NCI-H524 (cell line): ENCODE measurements at regions not wholly inside any gene's neighbourhood (a gene's known extent, or its start where the extent isn't known, plus 50 kb on each side); places are given as distances from the start of the nearest gene placed in this dataset.
"Not testable (repeated sequence)": the region's sequence is repeated elsewhere in the genome, so short reads cannot be mapped to it uniquely, and the experiment has no call there.

ENCODE experiments used
- DNase-seq, 2 experiments: peaks; one replicate each; lab custom pipeline; 2025; lab: John Stamatoyannopoulos, UW

DNA sequence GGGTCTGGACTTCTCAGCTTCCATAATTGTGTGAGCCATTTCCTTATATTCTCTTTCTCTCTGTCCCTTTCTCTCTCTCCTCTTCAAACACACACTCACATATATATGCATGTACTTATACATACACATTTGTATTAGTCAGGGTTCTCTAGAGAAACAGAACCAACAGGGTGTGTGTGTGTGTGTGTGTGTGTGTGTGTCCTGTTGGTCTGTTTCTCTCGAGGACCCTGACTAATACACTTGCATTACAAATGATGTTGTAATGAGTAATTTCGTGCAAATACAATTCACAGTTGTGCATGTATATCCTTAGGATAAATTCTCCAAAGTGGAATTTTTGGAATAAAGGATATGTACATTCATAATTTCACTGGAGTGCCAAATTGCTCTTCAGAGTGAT, 115.3 kb downstream of the NPIPB5 start:
- no peak for DNase-seq

- DNase-seq = no peak
These were observed 116.4 kb downstream of the NPIPB5 start for GRCh38 chr16:22627043-22627442.

DNA sequence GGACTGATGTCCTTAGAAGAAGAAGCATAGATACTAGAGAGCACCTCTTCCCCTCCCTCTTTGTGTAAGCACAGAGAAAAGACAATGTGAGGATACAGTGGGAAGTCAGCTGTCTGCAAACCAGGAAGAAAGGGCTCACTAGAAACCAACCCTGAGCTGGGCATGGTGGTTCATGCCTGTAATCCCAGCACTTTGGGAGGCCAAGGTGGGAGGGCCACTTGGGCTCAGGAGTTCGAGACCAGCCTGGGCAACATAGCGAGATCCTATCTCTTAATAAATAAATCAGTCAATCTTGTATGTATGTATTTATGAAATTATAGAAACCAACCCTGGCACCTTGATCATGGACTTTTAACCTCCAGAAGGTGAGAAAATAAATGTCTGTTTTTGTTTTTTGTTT, 118.3 kb downstream of the NPIPB5 start:
- no peak for DNase-seq

- DNase-seq = no peak
These were observed 119.6 kb downstream of the NPIPB5 start for GRCh38 chr16:22630242-22630641.

- no peak for DNase-seq
These were observed 120.6 kb downstream of the NPIPB5 start for GRCh38 chr16:22631264-22631663.

DNA sequence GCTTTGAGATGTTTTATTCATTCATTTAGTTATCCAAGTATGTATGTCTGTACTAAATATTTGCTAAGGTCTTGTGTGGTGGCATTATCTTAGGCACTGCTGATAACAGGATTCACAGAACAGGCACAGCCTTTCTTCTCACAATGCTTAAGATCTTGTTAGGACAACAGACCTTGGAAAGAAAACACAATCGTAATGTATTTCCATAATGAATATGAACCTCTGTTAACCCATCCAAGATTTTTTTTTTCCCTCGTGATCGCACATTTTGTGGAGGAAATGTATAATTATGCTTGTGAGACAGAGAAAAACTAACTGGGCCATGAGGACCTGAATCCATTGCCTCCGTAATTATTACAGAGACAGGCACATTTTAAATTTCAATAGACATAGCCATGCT, 121.9 kb downstream of the NPIPB5 start:
- DNase-seq = no peak

DNA sequence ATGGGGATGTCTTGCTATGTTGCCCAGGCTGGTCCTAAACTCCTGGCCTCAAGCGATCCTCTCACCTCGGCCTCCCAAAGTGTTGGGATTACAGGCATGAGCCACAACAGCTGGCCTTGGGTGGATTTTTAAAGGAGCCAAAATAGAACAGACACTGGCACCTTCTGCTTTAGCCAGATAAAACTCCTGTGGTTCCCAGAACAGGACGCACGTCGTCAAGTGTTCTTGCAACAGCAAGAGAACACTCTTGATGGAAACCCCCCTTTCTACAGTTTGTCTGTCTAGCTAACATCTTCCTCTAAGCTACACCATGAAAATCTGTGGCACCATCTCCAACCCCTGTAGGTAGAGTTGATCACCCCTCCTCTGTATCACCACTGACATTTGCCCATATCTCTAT, 122.6 kb downstream of the NPIPB5 start:
- DNase-seq = no peak

DNA sequence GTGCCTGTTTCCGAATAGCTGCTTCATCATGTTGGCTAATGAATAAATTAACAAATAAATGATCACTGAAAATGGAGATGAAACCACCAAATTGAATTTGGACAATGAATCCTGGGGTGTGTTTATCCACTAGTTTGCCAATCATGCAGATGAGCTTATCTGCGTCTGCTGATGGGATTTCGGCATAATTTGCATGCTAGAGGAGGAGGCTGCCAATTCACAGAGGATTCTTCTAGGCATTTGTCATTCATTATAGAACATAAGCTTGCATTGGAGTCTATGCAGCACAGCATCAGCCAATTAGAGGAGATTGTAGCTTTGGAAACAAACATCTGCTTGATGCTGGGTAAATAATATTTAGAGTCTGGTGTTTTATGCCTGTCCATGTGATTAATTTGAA, 123.1 kb downstream of the NPIPB5 start:
- DNase-seq = no peak

- DNase-seq = no peak
These were observed 124.3 kb downstream of the NPIPB5 start for GRCh38 chr16:22634954-22635353.

GRCh38 chr16:22635357-22635761, 124.7 kb downstream of the NPIPB5 start:
- DNase-seq = no peak

DNA sequence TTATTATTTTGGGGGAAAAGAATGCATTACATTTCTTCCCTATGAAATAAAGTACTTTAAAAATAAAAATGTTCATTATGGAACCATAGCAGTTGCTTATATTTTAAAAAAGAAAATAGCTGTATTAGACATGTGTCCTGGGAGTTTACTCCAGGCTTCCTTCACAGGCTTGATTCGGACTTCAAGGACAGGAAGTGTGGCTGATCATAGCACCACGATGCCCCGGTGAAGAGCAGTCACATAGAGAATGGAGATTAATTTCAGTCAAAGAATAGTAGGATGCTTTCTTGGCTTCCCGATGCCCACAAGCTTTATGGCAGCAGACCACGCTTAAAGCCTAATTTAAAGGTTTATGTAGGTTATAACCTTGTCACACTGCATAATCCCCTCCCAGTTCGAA, 125.1 kb downstream of the NPIPB5 start:
- no peak for DNase-seq

GRCh38 chr16:22638393-22639206, 127.9 kb downstream of the NPIPB5 start:
- DNase-seq = no peak

GRCh38 chr16:22641131-22641628, 130.5 kb downstream of the NPIPB5 start:
- DNase-seq = no peak

DNA sequence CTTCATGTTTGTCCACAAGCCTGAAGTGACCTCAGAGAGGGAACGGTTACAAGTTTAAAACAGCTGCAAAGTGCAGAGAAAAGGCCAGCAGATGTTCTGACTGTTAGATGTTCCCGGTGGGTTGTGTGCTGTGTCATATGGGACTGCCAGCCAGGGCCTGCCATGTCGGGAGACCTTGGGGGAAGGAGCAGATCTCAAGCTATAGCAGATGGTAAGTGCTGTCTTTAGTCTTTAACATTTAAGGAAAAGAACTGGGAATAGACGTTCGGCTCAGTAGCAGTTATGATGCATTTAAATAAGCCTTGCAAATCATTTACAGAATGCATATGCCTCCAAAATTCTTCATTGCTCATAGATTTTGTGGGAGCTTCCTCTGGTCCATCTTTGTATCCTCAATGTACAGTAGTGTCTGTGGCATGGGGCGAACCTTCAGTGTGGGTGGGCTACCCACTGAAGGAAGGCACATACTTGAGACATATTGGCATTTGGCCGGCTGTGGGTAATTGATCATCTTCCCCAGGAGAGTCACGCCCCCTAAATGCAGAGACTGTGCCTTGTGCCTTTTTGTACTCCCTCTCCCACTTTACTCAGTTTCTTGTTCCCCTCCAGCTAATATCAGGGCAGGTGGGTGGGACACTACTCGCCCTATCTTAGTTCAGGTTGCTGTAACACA, 131.9 kb downstream of the NPIPB5 start:
- no peak for DNase-seq

DNA sequence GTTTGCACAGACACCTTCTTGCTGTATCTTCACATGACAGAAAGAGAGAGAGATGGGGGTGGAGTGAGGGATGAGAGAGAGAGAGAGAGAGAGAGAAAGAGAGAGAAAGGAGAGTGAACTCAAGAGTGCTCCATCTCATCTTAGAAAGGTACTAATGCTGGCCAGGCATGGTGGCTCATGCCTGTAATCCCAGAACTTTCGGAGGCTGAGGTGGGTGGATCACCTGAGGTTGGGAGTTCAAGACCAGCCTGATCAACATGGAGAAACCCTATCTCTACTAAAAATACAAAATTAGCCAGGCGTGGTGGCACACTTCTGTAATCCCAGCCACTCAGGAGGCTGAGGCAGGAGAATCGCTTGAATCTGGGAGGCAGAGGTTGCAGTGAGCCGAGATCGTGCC, 132.5 kb downstream of the NPIPB5 start:
- not testable (repeated sequence) for DNase-seq

DNA sequence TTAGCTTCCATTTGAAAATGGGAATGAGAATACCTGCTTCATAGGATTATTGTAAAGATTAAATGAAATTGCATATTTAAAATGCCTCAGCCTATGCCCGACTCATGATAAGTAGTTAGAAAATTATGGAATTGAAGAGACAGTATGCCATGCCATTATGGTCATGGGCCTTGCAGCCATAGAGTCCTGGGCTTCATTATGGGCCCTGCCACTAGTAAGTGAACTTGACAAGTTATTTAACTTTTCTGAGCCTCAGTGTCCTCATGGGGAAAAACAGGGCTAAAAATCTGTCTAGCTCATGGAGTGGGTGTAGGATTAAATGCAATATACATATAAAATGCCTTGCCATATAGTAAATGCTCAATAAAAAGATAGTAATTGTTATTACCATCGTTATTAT, 133.2 kb downstream of the NPIPB5 start:
- no peak for DNase-seq

GRCh38 chr16:22645868-22646267, 135.2 kb downstream of the NPIPB5 start:
- DNase-seq = no peak

GRCh38 chr16:22646948-22647556, 136.4 kb downstream of the NPIPB5 start:
- DNase-seq = no peak

DNA sequence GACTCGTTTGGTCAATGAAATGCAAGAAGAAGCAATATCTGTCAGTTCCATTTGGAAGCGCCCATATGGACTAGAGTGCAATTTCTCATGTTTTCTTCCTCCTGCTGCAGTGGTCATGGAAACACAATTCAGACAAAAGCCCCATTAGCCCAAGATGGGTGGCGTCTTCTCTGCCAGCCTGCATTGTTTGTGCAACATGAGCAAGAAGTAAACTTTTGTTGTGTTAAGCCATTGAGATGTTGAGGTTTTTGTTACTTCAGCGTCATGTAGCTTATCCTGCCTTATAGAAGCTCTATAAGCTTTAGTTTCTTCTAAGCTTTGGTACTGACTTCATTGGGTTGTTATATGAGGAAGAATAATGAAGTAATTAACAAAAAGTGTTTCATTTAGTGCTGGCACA, 137.4 kb downstream of the NPIPB5 start:
- no peak for DNase-seq

GRCh38 chr16:22648941-22649340, 138.2 kb downstream of the NPIPB5 start:
- no peak for DNase-seq

DNA sequence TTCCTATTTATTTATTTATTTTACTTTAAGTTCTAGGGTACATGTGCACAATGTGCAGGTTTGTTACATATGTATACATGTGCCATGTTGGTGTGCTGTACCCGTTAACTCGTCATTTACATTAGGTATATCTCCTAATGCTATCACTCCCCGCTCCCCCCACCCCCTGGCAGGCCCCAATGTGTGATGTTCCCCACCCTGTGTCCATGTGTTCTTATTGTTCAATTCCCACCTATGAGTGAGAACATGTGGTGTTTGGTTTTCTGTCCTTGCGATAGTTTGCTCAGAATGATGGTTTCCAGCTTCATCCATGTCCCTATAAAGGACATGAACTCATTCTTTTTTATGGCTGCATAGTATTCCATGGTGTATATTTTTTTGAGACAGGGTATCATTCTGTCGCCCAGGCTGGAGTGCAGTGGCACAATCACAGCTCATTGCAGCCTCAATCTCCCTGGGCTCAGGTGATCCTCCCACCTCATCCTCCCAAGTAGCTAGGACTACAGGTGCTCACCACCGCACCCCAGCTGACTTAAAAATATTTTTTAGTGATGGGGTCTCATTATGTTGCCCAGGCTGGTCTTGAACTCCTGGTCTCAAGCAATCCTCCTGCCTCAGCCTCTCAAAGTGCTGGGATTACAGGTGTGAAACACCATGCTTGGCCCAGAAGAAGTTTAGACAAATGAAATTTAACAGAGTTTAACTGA, 140.6 kb downstream of the NPIPB5 start:
- DNase-seq = not testable (repeated sequence)

- no peak for DNase-seq
These were observed 141.8 kb downstream of the NPIPB5 start for GRCh38 chr16:22652463-22652845.
